H1 (cell line): ENCODE measurements at regions not wholly inside any gene's neighbourhood (a gene's known extent, or its start where the extent isn't known, plus 50 kb on each side); places are given as distances from the start of the nearest gene placed in this dataset.

Experiments used
- ATF2 ChIP-seq: IDR thresholded peaks from 2 replicates; pipeline ENCODE4 v1.6.1; 2012; ENCODE audit warnings: low read length, inconsistent platforms
- KDM5A ChIP-seq: fragments of 200-600 bp; IDR thresholded peaks from 2 replicates; pipeline ENCODE4 v1.7.1; 2012; ENCODE audit warnings: mild to moderate bottlenecking, low read length, inconsistent platforms, mixed read lengths
- PHF8 ChIP-seq: fragments of 200-600 bp; sonication (generic); conservative IDR thresholded peaks from 2 replicates; pipeline ENCODE4 v1.7.1; 2012; ENCODE audit warnings: low read depth, mild to moderate bottlenecking, inconsistent platforms, low read length, moderate library complexity

GRCh38 chr2:9693646-9694045 lies 62.8 kb upstream of the YWHAQ start (continued):
- TF ChIP-seq ATF2, result no peak
- TF ChIP-seq PHF8, result no peak
- TF ChIP-seq KDM5A, result no peak
